H54 (cell line): ENCODE measurements at regions not wholly inside any gene's neighbourhood (a gene's known extent, or its start where the extent isn't known, plus 50 kb on each side); places are given as distances from the start of the nearest gene placed in this dataset.

ENCODE experiments used
- DNase-seq: peaks from one replicate; pipeline ENCODE4 v3.0.0; 2011; ENCODE audit warnings: low spot score, mixed read lengths; ENCODE audit not compliant: insufficient read length
- FAIRE-seq: peaks from 3 replicates; lab custom pipeline; 2011; peaks lifted over from hg19 to GRCh38; lab: Jason Lieb, UNC
- POLR2A ChIP-seq: IDR thresholded peaks from 2 replicates; pipeline ENCODE4 v1.6.1; 2011; ENCODE audit warnings: low read depth, mild to moderate bottlenecking, low read length

GRCh38 chr4:189498457-189498856 is 442.2 kb upstream of the FRG1 start:
- TF ChIP-seq POLR2A = no peak
- FAIRE-seq (no peak), DNase-seq (no peak)

GRCh38 chr4:189499696-189500095 is 441.0 kb upstream of the FRG1 start:
- TF ChIP-seq POLR2A = no peak
- DNase-seq = no peak
- FAIRE-seq = no peak

- no peak for TF ChIP-seq POLR2A
- DNase-seq (no peak), FAIRE-seq (no peak)
Observed at GRCh38 chr4:189500970-189501369, 439.7 kb upstream of the FRG1 start.

GRCh38 chr4:189502841-189503435 is 437.7 kb upstream of the FRG1 start:
- no peak for TF ChIP-seq POLR2A
- DNase-seq (no peak), FAIRE-seq (no peak)

- no peak for FAIRE-seq
- no peak for TF ChIP-seq POLR2A
- DNase-seq = no peak
Observed at GRCh38 chr4:189504220-189504619, 436.5 kb upstream of the FRG1 start.

- DNase-seq = no peak
- no peak for FAIRE-seq
- no peak for TF ChIP-seq POLR2A
Observed at GRCh38 chr4:189505380-189505779, 435.3 kb upstream of the FRG1 start.

- FAIRE-seq (no peak), DNase-seq (no peak)
- no peak for TF ChIP-seq POLR2A
Observed at GRCh38 chr4:189506080-189506479, 434.6 kb upstream of the FRG1 start.

GRCh38 chr4:189507060-189507459 is 433.6 kb upstream of the FRG1 start:
- TF ChIP-seq POLR2A = no peak
- FAIRE-seq (no peak), DNase-seq (no peak)

GRCh38 chr4:189510601-189511000 is 430.1 kb upstream of the FRG1 start:
- no peak for TF ChIP-seq POLR2A
- no peak for DNase-seq
- no peak for FAIRE-seq

GRCh38 chr4:189511581-189511980 is 429.1 kb upstream of the FRG1 start:
- TF ChIP-seq POLR2A = no peak
- no peak for FAIRE-seq
- DNase-seq = no peak

- DNase-seq = no peak
- no peak for TF ChIP-seq POLR2A
- no peak for FAIRE-seq
Observed at GRCh38 chr4:189513421-189513820, 427.3 kb upstream of the FRG1 start.

- no peak for FAIRE-seq
- no peak for TF ChIP-seq POLR2A
- no peak for DNase-seq
Observed at GRCh38 chr4:189514209-189514608, 426.5 kb upstream of the FRG1 start.

- no peak for TF ChIP-seq POLR2A
- FAIRE-seq = no peak
- DNase-seq = no peak
Observed at GRCh38 chr4:189516902-189517301, 423.8 kb upstream of the FRG1 start.

- DNase-seq = no peak
- FAIRE-seq = no peak
- TF ChIP-seq POLR2A = no peak
Observed at GRCh38 chr4:189519186-189519585, 421.5 kb upstream of the FRG1 start.

GRCh38 chr4:189525304-189525703 is 415.4 kb upstream of the FRG1 start:
- TF ChIP-seq POLR2A = no peak
- DNase-seq (no peak), FAIRE-seq (no peak)

GRCh38 chr4:189530848-189531247 is 409.8 kb upstream of the FRG1 start:
- FAIRE-seq = no peak
- no peak for DNase-seq
- TF ChIP-seq POLR2A = no peak

- no peak for DNase-seq
- FAIRE-seq = no peak
- TF ChIP-seq POLR2A = no peak
Observed at GRCh38 chr4:189533603-189534002, 407.1 kb upstream of the FRG1 start.
